Cerebellar cortex (tissue), 1 donor: ENCODE measurements at regions not wholly inside any gene's neighbourhood (a gene's known extent, or its start where the extent isn't known, plus 50 kb on each side); places are given as distances from the start of the nearest gene placed in this dataset.
A peak's percentile ranks its signal among the peaks of the same experiment; 100 is the strongest.
"Not testable (repeated sequence)": the region's sequence is repeated elsewhere in the genome, so short reads cannot be mapped to it uniquely, and the experiment has no call there.

Experiments used
- DNase-seq: peaks from one replicate; pipeline ENCODE4 v3.0.0-alpha.2; 2015; ENCODE audit warnings: low spot score

DNA sequence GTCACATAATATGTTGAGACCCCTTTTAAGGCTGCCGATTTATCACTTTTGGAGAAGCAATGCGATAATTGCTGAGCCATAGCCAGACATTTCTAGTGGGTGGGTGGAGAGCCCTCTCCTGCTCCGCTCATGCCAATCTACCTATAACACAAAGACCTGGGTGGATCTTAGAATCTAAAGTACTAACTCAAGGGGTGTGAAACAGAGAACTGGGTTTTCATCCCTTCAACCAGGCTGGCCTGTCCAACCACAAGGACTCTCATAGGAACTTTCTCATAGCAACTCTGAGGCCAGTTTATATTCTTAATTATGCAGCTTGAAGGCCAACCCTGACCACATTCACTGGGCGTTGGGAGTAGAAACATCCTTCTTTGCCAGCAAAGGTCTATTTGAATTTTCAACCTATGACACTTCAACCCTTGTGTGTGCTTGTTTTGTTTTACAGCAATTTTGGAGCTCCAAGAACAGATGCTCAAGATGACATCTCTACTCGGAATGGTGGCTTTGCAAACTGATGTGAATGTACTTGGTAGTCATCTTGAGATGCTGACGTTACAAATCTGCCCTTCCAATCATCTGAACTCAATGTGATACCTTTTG is 1198.2 kb upstream of the AUTS2 start:
- no peak for DNase-seq

DNA sequence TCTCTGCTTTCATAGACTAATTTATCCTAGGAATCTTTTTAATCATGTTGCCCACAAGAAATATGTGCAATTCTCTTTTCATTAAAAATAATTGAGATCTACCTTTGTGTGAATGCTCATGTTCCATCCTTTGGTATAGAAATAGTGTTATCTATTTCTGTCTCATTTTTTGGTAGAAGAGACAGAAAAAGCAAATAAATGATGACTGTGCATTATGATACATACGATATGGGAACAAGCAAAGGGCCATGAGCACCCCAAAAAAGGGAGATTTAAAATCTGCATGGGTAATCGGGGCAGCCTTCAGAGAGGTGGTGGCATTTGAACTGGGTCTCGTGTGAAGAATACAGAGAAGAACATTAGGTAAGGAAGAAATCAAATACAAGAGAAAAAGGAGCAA is 1197.5 kb upstream of the AUTS2 start:
- DNase-seq, result no peak

DNA sequence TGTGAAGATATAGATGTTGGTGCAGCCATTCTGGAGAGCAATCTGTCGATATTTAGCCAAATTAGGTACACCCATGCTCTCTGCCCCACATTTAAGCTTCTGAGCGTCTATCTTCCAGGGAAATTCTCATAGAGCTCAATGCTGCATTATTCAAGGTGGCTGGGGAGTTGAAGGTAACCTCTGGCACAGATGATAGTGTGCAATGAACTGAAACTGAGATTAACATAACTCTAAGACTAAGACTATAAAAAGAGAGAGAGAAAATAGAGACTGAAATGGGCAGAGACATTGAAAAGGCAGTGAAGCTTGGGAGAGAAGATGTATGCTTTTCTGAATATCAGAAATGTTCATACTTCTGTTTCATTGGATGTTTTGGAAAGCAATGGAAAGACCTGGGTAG is 1197.0 kb upstream of the AUTS2 start:
- DNase-seq, result no peak

DNA sequence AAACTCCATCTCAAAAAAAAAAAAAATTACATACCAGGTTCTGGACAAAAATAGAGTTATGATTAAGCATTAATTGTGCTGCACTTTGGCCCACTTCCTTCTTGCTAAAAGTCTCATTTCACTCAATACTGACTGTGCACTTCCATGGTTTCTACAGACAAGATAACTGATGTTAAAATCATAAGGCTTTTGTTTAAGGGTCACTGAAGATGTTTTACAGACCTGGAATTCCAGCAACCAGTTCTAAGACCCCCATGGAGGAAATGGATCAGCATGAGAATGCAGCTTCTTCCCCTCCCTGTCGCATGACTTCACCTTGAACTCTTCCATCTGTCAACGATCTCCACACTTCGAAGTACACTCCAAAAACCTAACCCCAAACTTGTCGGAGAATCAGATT is 1191.8 kb upstream of the AUTS2 start:
- no peak for DNase-seq

DNA sequence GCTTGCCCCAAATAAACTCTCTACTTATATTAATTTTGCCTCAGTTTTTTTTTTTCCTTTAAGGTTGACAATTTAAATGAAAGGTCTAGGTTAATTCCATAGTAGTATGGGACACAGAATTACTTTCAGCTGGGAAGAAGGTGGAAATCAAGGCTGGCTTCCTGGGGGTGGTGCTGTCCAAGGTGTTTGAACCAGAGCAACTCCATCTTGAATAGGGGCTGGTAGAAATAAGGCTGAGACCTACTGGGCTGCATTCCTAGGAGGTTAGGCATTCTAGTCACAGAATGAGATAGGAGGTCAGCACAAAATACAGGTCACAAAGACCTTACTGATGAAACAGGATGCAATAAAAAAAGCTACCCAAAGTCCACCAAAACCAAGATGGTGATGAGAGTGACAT is 1190.8 kb upstream of the AUTS2 start:
- no peak for DNase-seq

DNA sequence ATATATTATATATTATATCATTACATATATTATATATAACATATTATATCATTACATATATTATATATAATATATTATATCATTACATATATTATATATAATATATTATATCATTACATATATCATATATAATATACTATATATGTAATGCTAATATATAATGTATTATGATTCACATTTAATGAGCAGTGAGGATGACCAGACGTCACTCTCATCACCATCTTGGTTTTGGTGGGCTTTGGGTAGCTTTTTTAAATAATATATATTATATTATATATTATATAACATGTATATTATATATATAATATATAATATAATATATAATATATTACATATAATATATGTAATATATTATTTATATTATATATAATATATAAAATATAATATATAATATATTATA is 1189.4 kb upstream of the AUTS2 start:
- no peak for DNase-seq

DNA sequence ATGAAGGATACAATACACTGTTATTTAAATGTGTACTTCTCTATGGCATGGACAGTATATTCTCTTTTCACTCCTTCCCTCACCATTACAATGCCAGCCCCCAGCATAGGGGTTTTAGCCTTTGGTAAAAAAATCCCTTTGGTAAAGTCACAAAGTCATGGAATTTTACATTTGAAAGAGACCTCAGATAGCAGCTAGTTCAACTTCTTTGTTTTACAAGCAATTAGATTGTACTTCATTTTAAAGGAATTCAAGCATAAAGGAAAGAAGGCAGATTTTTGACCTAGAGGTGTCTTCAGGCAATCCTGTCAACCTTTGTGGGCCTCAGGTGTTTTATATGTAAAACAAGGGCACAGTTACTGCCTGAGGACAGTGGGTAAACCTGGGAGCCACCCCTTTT is 1188.4 kb upstream of the AUTS2 start:
- no peak for DNase-seq

DNA sequence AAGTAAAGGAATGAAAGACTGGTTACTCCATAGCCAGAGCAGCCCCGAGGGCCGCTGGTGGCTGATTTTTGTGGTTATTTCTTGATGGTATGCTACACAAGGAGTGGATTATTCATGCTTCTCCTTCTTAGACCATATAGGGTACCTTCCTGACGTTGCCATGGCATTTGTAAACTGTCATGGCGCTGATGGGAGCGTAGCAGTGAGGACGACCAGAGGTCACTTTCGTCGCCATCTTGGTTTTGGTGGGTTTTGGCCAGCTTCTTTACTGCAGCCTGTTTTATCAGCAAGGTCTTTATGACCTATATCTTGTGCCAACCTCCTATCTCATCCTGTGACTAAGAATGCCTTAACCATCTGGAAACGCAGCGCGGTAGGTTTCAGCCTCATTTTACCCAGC is 1187.6 kb upstream of the AUTS2 start:
- not testable (repeated sequence) for DNase-seq

DNA sequence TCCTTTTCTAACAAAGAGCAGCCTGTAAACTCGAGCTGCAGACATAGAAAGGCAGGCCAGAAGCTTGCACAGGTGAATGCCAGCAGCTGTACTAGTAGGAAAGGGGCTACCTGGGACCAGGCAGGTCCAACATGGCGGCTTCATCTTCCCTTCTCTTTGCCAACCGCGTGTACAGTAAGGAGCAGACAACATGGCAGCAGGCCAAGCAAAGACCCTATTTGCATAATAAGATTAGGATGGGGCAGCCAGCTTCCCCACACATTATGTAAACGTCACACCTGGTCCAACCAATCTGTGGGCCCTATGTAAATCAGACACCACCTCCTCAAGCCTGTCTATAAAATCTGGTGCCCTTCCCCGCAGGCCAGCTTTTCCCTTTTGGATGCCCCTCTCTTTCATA is 1186.5 kb upstream of the AUTS2 start:
- no peak for DNase-seq

DNA sequence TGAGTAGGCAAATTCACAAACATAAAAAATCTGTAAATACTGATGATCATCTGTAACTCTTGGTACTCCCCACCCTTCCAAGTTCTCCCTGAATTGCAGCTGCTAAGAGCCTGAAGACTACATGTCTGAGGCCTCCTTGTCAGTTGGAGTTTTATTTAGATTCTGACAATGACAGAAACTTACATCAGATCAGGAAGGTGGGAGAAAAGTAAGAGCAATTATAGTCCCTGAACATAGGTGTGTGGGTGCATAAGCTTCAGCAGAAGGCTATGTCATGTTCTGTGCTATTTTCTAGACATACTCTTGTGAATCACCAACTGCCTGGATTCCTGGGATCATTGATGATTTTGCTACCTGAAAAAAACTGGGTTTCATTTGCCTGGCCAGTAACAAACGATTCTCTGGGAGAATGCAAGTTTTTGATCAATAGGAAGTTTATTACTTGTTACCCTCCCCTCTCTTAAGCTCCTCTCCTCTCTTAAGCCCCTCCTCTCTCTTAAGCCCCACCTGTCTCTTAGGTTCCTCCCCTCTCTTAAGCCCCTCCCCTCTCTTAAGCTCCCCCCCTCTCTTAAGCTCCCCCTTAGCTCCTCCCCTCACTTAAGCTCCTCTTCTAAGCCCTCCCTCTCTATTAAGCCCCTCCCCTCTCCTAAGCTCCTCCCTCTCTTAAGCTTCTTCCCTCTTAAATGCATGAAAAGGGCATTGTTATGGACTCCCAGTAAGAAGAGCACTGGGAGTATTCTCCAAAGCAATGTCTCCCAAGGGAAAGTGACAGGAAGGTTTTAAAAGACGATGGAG is 1183.4 kb upstream of the AUTS2 start:
- DNase-seq, result no peak

DNA sequence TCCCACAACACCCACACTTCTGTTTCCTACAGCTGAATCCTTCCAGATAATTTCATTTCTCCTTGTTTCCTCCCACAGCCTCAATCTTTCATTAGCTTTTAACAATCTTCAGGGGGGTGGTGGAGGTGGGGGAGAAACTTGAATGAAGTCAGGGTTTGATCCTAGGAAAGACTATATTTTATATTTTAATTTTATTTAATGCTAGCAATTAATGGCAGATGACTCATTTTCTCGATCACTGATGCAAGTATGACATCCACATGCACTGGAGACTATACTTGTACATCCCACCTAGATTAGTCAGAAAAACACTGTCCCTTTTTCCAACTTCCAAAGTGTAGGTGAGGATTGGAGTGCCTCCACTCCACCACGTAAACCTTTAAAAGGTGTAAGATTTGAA is 1181.3 kb upstream of the AUTS2 start:
- no peak for DNase-seq

DNA sequence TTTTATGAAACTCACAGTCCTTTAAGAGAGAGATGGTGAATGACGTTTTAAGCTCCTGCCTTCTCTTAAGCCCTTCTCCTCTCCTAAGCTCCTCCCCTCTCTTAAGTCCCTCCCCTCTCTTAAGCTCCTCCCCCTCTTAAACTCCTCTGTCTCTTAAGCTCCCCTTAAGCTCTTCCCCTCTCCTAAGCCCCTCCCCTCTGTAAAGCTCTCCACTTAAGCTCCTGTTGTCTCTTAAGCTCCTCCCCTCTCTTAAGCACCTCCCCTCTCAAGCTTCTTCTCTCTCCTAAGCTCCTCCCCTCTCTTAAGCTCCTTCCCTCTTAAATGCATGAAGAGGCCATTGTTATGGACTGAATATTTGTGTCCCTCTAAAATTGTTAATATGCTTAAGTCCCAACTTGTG is 1180.6 kb upstream of the AUTS2 start:
- no peak for DNase-seq

DNA sequence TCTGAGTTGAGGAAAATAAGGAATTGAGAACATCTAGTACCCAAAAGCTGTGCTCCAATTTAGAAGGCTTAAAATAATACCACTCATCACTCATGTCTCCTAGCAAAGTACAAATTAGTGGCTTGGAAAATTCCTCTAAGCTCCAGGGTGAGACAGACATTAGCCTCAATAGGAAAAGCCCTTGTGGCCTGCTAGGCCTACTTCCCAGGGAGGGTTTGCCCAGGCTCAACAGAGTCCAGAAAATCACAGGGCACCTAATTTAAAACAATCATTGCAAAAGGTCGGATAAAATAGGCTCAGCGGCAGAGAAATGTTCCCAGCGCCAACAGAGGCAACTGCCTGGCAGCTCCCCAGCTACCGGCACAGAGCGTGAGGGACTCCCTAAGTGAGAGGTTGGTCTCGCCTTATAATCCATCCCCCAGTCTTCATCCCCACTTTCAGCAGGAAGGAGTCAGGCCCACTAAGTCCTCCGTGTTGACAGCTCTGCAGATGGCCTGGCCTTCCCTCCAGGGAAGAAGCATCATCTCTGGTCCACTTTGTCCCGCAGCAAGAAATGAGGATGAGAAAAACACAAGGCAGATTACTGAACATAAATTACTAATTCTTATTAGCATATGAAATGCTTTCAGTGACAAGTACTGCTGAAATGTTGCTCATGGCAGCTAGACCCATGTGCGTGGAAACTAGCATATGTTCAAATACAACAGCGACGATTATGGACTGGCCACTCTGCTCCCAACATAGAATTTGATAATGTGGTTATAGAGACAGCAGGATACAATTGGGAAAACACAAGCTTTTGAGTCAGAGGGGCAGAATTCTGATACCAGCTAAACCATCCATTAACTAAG is 1177.7 kb upstream of the AUTS2 start:
- DNase-seq, result peak; percentile 24

DNA sequence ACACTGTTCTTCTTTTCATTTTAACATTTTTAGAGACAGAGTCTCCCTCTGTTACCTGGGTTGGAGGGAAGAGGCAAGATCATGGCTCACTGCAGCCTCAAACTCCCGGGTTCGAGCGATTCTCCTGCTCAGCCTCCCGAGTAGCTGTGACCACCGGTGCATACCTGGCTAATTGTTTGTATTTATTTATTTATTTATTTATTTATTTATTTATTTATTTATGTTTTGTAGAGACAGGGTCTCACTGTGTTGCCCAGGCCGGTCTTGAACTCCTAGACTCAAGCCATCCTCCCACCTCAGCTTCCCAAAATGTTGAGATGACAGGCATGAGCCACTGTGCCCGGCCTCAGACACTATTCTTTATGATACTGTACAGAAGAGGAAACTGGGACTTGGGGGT is 1176.6 kb upstream of the AUTS2 start:
- DNase-seq, result no peak

DNA sequence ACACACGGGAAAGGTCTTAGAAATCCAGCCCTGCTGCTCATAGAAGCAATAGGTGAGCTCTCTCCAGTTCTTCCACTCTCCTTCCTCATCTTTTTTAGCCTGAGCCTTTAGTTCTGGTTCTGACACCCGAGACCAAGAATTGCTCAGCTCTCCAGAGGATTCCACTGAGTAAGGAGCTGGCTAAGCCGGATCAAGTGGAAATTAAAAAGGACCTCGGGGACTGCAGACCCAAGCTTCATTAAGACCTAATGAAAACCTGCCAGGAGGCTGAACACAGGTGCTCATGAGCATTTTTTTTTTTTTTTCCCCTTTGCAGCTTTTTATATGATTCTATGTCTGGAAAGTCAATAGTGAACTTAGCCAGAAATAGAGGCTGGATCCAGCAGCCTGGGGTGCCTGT is 1176.0 kb upstream of the AUTS2 start:
- DNase-seq, result no peak

DNA sequence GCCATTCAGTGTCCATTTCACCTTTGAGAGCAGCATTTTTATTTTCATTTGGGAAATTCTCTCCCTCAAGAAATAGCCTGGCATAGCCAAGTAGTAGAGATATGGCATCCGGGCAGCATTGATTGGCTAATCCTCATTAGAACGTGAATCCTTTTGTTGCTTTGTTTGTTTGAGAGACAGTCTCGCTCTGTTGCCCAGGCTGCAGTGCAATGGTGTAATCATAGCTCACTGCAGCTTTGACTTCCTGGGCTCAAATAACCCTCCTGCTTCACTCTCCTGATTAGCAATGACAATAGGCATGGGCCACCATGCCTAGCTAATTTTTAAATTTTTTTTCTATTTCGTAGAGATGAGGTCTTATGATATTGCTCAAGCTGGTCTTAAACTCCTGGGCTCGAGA is 1174.9 kb upstream of the AUTS2 start:
- no peak for DNase-seq

DNA sequence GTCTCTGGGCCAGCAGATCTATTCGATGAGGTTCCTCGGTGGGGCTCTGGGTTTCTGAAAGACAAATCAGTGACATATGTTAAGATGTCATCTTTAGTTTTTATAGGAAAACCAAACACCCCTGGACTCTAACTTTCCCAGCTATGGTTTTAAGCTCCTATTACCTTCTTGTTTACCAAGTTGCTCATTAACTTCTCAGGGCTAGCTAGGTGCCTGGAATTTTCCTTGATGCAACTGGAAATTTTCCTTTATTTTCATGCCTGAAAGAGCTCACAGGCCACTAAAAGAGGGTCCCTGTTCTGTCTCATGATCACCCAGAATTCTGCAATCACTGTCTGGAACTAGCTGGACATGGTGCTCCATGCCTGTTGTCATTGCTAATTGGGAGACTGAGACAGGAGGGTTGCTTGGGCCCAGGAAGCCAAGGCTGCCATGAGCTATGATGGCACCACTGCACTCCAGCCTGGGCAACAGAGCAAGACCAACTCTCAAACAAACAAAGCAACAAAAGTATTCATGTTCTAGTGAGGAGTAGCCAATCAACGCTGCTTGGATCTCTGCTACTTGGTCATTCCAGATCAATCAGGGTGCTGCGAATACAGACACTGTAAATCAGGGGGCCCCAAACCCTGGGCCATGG is 1173.5 kb upstream of the AUTS2 start:
- no peak for DNase-seq

DNA sequence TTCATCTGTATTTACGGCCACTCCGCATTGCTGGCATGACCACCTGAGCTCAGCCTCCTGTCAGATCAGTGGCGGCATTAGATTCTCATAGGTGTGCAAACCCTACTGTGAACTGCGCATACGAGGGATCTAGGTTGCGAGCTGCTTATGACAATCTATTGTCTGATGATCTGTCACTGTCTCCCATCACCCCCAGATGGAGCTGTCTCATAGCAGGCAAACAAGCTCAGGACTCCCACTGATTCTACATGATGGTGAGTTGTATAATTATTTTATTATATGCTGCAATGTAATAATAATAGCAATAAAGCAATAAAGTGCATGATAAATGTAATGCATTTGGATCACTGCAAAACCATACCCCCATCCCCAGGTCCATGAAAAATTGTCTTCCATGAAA is 1172.9 kb upstream of the AUTS2 start:
- DNase-seq, result no peak

DNA sequence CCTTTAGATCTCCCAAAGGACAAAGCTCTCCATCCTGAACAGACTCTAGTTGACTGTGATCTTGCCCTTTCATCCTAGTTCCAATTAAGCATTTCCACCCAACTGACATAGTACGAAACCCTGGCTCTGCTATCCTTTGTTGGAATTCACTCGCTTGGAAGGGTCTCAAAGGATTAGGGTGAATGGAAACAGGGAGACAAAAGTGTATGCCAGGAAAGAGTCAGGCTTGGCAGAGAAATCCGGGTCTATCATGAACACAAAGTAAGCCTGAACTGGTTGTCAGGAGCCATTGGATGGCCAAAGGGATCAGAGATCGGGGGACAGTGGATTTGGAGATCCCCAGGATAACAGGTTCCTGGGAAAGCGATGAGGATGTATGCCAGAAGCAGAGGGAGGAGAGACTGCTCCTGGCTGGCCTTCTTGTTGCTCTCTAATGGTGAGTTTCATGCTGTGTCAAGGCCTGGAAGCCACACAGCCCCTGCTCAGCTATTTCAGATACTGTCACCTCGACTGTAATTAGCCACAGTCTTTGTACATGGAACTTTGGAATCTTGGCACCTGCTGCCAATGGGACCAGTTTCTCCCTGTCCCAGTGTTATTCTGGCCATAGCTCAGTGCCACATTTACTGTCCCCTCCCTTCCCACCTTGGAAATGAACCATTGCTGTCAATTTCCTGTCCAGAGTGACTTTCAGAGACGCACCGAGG is 1168.7 kb upstream of the AUTS2 start:
- DNase-seq, result peak; percentile 30

DNA sequence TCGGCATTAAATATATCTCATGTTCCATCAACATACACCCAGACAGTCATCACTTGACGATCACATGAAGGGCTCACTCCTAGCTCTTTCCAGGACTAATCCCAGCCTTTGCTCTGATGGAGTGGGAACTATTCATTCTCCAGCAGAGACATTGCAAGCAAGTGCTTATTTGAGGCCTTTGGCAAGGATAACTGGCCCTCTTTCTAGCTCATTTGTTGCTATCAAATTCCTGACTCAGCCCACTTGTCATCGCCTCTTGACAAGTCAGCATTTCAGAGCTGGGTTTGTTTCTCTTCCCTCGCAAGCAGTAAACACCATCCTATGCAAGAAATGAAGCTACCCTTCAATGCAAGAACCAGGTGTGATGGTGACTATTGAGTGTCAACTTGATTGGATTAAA is 1165.7 kb upstream of the AUTS2 start:
- DNase-seq, result no peak

DNA sequence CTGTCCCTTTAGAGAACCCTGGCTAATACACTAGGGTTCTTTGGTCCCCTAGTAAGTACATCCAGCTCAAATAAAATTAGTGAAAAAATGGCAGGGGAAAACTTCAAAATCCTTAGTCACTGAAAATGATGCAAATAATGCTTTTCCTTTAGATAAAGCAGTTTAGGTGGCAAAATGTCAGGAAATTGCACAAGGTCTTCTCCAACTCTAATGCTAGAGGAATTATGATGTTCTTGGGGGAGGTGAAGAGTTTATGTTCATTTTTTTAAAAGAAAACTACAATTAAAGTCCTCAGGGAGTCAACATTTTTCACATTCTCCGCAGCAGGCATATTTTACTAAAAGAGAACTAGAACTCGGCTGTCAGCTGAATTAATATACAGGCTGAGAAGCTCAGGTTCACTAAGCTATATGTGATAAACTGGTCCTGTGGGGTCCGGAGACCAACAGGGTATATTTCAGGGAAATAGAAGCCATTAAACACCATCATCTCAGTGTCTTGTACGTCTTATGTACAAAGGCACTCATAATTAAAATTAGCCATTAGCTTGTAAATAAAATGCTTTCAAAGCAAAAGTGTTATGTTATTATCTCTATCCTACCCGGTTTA is 1164.7 kb upstream of the AUTS2 start:
- no peak for DNase-seq

DNA sequence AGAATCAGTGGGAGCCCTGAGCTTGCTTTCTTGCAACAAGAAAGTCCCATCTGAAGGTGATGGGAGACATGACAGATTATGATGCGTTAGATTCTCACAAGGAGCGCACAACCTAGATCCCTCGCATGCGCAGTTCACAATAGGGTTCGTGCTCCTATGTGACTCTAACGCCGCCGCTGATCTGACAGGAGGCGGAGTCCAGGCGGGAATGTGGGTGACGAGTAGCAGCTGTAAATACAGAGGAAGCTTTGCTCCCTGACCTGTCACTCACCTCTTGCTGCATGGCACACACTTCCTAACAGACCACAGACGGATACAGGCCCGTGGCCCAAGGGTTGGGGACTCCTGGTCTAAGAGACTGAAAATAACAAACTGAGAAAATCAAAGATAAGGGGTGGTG is 1163.4 kb upstream of the AUTS2 start:
- DNase-seq, result no peak
